Kidney glomerular epithelial cell (primary cell): ENCODE measurements at regions not wholly inside any gene's neighbourhood (a gene's known extent, or its start where the extent isn't known, plus 50 kb on each side); places are given as distances from the start of the nearest gene placed in this dataset.
A peak's percentile ranks its signal among the peaks of the same experiment; 100 is the strongest.

Source experiments
- DNase-seq: peaks from one replicate; lab custom pipeline; 2025; lab: John Stamatoyannopoulos, UW

DNA sequence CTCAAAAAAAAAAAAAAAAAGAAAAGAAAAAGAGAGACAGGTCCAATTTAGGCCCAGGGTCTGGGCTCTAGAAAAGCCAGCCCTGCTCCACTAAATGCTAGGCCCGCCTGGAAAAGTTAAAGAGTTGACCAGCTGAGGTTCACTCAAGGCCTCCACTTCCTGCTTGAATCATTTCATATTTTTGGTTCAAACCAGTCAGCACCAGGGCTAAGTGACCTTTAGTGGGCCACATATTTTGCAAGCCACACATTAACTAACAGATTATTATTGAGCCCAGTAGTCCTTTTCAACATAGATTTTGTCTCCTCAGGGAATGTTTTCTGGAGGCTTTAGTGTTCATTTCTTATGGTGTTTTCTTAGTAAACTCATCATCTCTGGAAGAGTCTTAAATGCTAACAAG is 156.6 kb downstream of the TLR4 start:
- no peak for DNase-seq

- DNase-seq = no peak
Observed at GRCh38 chr9:117864385-117865057, 160.3 kb downstream of the TLR4 start.

GRCh38 chr9:117868594-117868993 is 164.4 kb downstream of the TLR4 start:
- DNase-seq = no peak

GRCh38 chr9:117869287-117869686 is 165.1 kb downstream of the TLR4 start:
- no peak for DNase-seq

DNA sequence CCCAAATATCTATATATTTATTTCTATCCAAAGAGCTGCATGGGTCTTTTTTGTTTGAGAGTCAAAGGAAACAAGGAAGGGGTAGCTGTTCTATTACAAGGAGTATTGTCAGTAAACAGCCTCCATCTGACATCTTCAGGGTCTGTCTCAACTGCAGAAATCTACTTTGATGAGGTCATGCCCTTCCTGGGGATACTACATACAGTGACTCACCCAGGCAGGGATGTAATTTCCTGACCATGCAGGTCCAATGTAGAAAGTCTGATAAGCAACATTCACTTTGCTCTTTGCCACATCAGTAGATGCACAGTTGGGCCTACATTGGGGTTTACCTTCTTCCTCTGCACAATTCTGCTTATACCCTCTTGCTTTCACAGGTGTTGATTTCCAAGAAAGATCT is 165.5 kb downstream of the TLR4 start:
- no peak for DNase-seq

GRCh38 chr9:117873664-117874063 is 169.5 kb downstream of the TLR4 start:
- DNase-seq = no peak

- no peak for DNase-seq
Observed at GRCh38 chr9:117875886-117876285, 171.7 kb downstream of the TLR4 start.

DNA sequence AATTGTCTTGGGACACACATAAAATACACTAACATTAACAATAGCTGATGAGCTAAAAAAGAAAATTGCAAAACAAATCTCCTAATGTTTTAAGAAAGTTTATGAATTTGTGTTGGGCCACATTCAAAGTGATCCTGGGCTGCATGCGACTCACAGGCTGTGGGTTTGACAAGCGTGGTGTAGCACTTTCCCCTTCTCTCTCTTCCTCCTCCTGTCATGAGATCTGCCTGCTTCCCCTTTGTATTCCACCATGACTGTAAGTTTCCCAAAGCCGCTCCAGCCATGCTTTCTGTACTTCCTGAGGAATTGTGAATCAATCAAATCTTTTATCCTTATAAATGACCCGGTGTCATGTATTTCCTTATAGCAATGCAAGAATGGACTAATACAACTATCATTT is 178.0 kb downstream of the TLR4 start:
- DNase-seq = no peak

GRCh38 chr9:117886616-117887015 is 182.4 kb downstream of the TLR4 start:
- no peak for DNase-seq

DNA sequence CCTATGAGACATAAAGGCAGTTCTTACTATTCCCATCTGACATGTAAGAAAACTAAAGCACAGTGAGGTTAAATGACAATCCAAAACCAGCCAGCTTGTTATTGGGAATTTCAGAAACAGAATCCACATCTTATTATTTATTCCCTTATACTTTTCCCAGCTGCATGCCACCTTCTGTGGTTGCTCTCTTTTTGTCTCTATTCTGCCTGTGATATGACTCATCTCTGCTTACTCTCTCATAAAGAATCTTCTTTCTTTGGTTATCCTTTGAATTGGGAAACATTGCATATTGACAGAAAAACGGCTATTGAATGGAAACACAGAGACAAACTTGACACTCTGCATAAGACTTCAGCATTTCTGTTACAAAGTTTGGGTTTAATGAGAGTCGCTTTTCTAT is 183.2 kb downstream of the TLR4 start:
- DNase-seq = peak; percentile 21

GRCh38 chr9:117887941-117888340 is 183.7 kb downstream of the TLR4 start:
- no peak for DNase-seq

DNA sequence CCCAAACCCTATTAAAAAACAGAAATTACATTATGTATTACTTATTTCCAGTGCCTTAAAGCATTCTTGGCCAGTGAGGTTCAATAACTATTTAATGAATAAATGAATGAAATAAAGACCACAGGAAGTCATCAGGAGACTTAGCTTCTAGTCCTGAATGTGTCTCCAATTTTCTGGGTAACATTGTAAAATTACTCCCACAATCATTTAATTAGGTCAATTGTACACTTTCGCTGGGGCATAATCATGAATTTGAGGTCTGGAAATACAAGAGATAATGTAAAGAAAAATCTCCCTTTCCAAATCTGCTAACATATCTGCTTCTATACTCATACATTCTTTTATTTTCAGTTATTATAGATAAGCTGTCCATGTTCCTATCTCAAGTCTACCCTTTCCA is 199.2 kb downstream of the TLR4 start:
- DNase-seq = no peak

GRCh38 chr9:117906763-117907162 is 202.6 kb downstream of the TLR4 start:
- DNase-seq = no peak

GRCh38 chr9:117907420-117907819 is 203.2 kb downstream of the TLR4 start:
- no peak for DNase-seq

GRCh38 chr9:117916291-117916690 is 212.1 kb downstream of the TLR4 start:
- DNase-seq = no peak

GRCh38 chr9:117917873-117918272 is 213.7 kb downstream of the TLR4 start:
- no peak for DNase-seq

DNA sequence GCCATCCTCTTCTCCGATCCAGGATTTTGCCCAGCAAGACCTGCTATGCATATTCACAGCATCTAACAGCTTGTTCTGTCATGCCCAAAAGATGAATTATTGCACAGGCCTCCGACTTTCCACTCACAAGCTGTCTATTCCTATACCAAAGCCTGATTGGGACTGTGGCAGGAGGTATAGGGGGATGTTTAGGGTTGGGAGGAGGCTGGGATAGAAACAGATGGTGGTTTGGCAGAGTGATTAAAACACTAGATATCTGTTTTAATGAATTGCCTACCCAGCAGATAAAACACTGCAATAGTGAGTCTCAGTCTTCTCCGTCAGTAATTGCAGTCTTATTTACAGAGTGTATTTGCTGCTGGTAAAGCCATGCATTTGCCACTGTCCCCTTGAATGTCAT is 215.3 kb downstream of the TLR4 start:
- no peak for DNase-seq

- peak; percentile 10 for DNase-seq
Observed at GRCh38 chr9:117926031-117926658, 221.9 kb downstream of the TLR4 start.

DNA sequence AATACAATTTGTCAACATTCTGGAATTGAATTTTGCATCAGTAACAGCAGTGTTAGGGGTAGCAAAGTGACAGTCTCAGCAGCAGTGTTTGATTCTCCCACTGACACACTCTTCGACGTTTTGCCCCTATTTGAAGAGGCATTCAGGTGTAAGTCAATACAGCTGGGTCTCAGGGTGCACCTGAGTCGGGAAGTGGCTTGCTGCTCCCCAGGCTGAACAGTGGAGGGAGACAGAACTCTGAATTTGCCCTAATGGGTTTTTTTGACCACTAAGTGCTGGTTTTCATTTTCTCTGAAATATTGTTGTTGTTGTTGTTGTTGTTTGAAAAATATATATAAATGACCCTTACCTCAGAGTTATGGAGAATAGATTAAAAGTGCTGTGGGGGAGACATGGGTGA is 223.2 kb downstream of the TLR4 start:
- no peak for DNase-seq

- DNase-seq = no peak
Observed at GRCh38 chr9:117929868-117930267, 225.7 kb downstream of the TLR4 start.

DNA sequence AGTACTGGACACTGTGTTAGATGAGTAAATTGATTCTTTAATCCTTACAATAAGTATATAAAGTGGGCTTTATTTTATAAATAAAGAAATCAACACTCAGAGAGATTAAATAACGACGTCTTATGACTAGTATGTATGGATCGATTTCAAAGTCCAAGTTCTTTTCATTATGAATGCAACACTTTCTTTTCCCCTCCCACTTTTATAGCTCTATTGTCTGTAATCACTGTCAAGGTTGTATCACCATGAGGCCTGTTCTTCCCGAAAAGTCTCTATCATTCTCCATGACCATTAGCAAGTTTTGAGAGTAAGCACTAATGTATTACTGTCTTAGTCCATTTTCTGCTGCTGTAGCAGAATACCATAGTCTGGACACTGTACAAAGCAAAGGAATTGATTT is 228.4 kb downstream of the TLR4 start:
- DNase-seq = no peak

DNA sequence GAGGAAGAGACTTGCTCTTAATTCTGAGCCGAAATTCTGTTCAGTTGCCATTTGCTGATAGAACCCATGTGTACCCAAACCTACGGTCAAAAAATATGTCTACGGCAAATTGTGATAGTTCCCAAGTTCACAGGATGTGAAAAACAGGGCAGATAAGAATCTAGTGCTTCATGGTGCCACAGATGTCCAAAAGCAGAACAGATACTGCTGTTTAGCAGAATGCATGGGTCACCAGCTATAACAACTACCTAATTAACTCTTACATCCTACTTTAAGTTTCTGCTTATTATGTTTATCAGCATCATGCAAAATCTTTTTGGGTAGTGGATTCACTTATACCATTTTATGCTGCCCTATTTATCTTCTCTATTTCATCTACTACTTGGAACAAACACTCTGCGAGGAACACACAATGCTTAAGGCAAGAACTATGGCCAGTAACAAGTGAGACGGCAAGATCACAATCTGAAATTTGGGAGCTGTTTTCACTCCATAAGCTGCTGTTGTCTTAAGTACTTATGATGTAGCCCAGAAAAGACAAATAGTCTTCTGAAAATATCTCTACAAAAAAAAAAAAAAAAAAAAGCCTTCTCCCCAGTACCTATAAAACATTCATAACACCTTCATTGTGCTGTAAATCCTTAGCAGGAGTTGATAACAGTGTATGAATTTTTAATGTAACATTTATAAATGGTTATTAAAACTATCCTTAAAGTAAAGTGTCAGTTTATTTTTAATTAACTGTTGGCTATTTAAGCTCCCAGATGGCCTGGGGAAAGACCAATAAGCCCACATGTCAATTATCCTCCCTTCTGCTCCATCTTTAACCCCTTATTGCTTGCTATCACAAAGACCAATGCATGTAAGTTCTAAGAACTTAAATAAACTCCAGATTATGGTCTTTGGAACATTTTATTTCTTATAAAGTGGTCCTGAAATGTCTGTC is 232.3 kb downstream of the TLR4 start:
- no peak for DNase-seq

DNA sequence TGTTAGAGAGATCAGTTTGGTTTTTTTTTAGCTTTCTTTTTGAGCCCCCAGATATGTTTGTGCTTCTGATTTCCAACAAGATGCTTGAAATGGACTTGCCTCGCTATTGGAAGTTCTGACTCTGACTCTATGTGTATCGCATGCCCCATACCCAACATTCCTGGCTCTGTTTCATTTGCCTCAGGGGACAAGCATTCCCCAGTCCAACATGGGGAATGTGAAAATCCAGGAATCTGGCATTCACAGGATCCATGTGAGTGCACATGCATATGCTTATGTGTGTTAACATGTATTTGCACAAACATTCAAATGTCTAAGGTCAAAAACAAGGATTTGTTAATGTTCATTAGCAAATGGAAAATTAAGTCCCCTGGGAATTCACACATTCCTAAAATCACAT is 233.9 kb downstream of the TLR4 start:
- DNase-seq = no peak
